ENCODE measurements at regions not wholly inside any gene's neighbourhood (a gene's known extent, or its start where the extent isn't known, plus 50 kb on each side); places are given as distances from the start of the nearest gene placed in this dataset.
"Not testable (repeated sequence)": the region's sequence is repeated elsewhere in the genome, so short reads cannot be mapped to it uniquely, and the experiment has no call there.

GRCh38 chr1:181205901-181206300, 117.4 kb downstream of the IER5 start:
- DNase-seq: no peak

GRCh38 chr1:181206513-181206912, 118.0 kb downstream of the IER5 start:
- DNase-seq: no peak

- DNase-seq: no peak
Observed at GRCh38 chr1:181206979-181207790, 118.7 kb downstream of the IER5 start.

- DNase-seq: no peak
Observed at GRCh38 chr1:181208083-181208482, 119.6 kb downstream of the IER5 start.

- no peak for DNase-seq
Observed at GRCh38 chr1:181208967-181209366, 120.5 kb downstream of the IER5 start.

GRCh38 chr1:181213056-181213455, 124.6 kb downstream of the IER5 start:
- DNase-seq: no peak

- no peak for DNase-seq
Observed at GRCh38 chr1:181216591-181216994, 128.1 kb downstream of the IER5 start.

GRCh38 chr1:181219938-181220337, 131.4 kb downstream of the IER5 start:
- DNase-seq: no peak

- DNase-seq: no peak
Observed at GRCh38 chr1:181221078-181221477, 132.6 kb downstream of the IER5 start.

GRCh38 chr1:181222972-181223505, 134.5 kb downstream of the IER5 start:
- no peak for DNase-seq

GRCh38 chr1:181226728-181227127, 138.2 kb downstream of the IER5 start:
- DNase-seq: not testable (repeated sequence)

- no peak for DNase-seq
Observed at GRCh38 chr1:181239086-181239485, 150.6 kb downstream of the IER5 start.

GRCh38 chr1:181246320-181246719, 157.8 kb downstream of the IER5 start:
- not testable (repeated sequence) for DNase-seq

- DNase-seq: not testable (repeated sequence)
Observed at GRCh38 chr1:181248361-181248760, 159.9 kb downstream of the IER5 start.

- DNase-seq: no peak
Observed at GRCh38 chr1:181249186-181249585, 160.7 kb downstream of the IER5 start.

GRCh38 chr1:181250038-181250437, 161.5 kb downstream of the IER5 start:
- DNase-seq: no peak

- no peak for DNase-seq
Observed at GRCh38 chr1:181251001-181251712, 162.7 kb downstream of the IER5 start.

GRCh38 chr1:181251713-181252075, 163.2 kb downstream of the IER5 start:
- DNase-seq: no peak

GRCh38 chr1:181253601-181254000, 165.1 kb downstream of the IER5 start:
- not testable (repeated sequence) for DNase-seq

- DNase-seq: no peak
Observed at GRCh38 chr1:181255270-181255929, 166.9 kb downstream of the IER5 start.

GRCh38 chr1:181257117-181257516, 168.6 kb downstream of the IER5 start:
- no peak for DNase-seq

GRCh38 chr1:181259026-181259745, 170.7 kb downstream of the IER5 start:
- DNase-seq: no peak

GRCh38 chr1:181260271-181260670, 171.8 kb downstream of the IER5 start:
- no peak for DNase-seq

Data from CD4-positive, alpha-beta T cell treated with Interleukin-15 for 1 hour (primary cell).